MM.1S (cell line): ENCODE measurements at regions not wholly inside any gene's neighbourhood (a gene's known extent, or its start where the extent isn't known, plus 50 kb on each side); places are given as distances from the start of the nearest gene placed in this dataset.

Experiments used
- DNase-seq: peaks from one replicate; pipeline ENCODE4 v3.0.0-alpha.2; 2015
- H2AFZ ChIP-seq: fragments of 300-600 bp; sonication (generic); 2 replicates; pipeline ENCODE4 v1.6.0; 2016; ENCODE audit warnings: antibody characterized with exemption, low read length
- H3F3A ChIP-seq: fragments of 300-600 bp; sonication (generic); 2 replicates; pipeline ENCODE4 v1.6.1; 2016; ENCODE audit warnings: mild to moderate bottlenecking, antibody characterized with exemption, low read length, moderate library complexity, mixed read lengths; ENCODE audit not compliant: insufficient read depth
- H3K27ac ChIP-seq: fragments of 300-600 bp; sonication (generic); 2 replicates; pipeline ENCODE4 v1.5.1; 2016; ENCODE audit warnings: mild to moderate bottlenecking, low read length
- H3K27me3 ChIP-seq: fragments of 300-600 bp; sonication (generic); replicated peaks from 2 replicates; pipeline ENCODE4 v1.6.0; 2016; ENCODE audit warnings: low read length; ENCODE audit not compliant: insufficient read depth
- H3K36me3 ChIP-seq: fragments of 300-600 bp; sonication (generic); replicated peaks from 2 replicates; pipeline ENCODE4 v1.6.1; 2016; ENCODE audit warnings: mild to moderate bottlenecking, low read length, mixed read lengths; ENCODE audit not compliant: insufficient read depth
- H3K4me1 ChIP-seq: fragments of 300-600 bp; sonication (generic); 2 replicates; pipeline ENCODE4 v1.6.1; 2016; ENCODE audit warnings: low read length, mixed read lengths
- H3K4me2 ChIP-seq: fragments of 300-600 bp; sonication (generic); 2 replicates; pipeline ENCODE4 v1.6.0; 2016; ENCODE audit warnings: low read depth, low read length
- H3K4me3 ChIP-seq: fragments of 300-600 bp; sonication (generic); 2 replicates; pipeline ENCODE4 v1.5.1; 2016; ENCODE audit warnings: low read length, mixed read lengths
- H3K79me2 ChIP-seq: fragments of 300-600 bp; sonication (generic); 2 replicates; pipeline ENCODE4 v1.6.1; 2016; ENCODE audit warnings: mixed run types, low read length, mixed read lengths
- H3K9ac ChIP-seq: fragments of 300-600 bp; sonication (generic); 2 replicates; pipeline ENCODE4 v1.6.1; 2016; ENCODE audit warnings: low read length, mixed read lengths
- H3K9me2 ChIP-seq: fragments of 300-600 bp; sonication (generic); replicated peaks from 2 replicates; pipeline ENCODE4 v1.6.1; 2016; ENCODE audit warnings: mild to moderate bottlenecking, low read length, mixed read lengths; ENCODE audit not compliant: insufficient read depth
- H3K9me3 ChIP-seq: fragments of 300-600 bp; sonication (generic); replicated peaks from 2 replicates; pipeline ENCODE4 v1.6.1; 2016; ENCODE audit warnings: mild to moderate bottlenecking, low read length, mixed read lengths; ENCODE audit not compliant: insufficient read depth
- H4K20me1 ChIP-seq: fragments of 300-600 bp; sonication (generic); 2 replicates; pipeline ENCODE4 v1.6.1; 2016; ENCODE audit warnings: mild to moderate bottlenecking, low read length, moderate library complexity, mixed read lengths; ENCODE audit not compliant: insufficient read depth
- CTCF ChIP-seq: fragments of 300-600 bp; sonication (generic); IDR thresholded peaks from 2 replicates; pipeline ENCODE4 v1.5.1; 2016; ENCODE audit warnings: antibody characterized with exemption, low read length, mixed read lengths
- EZH2 ChIP-seq: fragments of 300-600 bp; sonication (generic); optimal IDR thresholded peaks from 2 replicates; pipeline ENCODE3; 2017; ENCODE audit warnings: low read depth, mild to moderate bottlenecking, antibody characterized with exemption, low read length, mixed read lengths
- EZH2phosphoT487 ChIP-seq: fragments of 300-600 bp; sonication (generic); IDR thresholded peaks from 2 replicates; pipeline ENCODE4 v1.6.1; 2018; ENCODE audit warnings: antibody characterized with exemption, low read length

GRCh38 chr15:29880886-29881285 is 58.6 kb upstream of the TJP1 start:
- no peaks in the 10 kb centered on the region for H3K36me3 ChIP-seq
- H3K9me2 ChIP-seq: no peaks in the 10 kb centered on the region
- no peak overlapping the region for H3K4me2 ChIP-seq
- H3K4me3 ChIP-seq: no peak overlapping the region
- no peaks in the 10 kb centered on the region for H3K4me1 ChIP-seq
- no peaks in the 10 kb centered on the region for H3F3A ChIP-seq
- no peaks in the 10 kb centered on the region for H4K20me1 ChIP-seq
- H3K27me3 ChIP-seq: no peaks in the 10 kb centered on the region
- no peak overlapping the region for H3K9ac ChIP-seq
- no peak for DNase-seq
- H2AFZ ChIP-seq: no peak overlapping the region
- TF ChIP-seq EZH2: no peak
- TF ChIP-seq EZH2phosphoT487: no peak
- no peak for TF ChIP-seq CTCF
- H3K79me2 ChIP-seq: no peaks in the 10 kb centered on the region
- no peaks in the 10 kb centered on the region for H3K9me3 ChIP-seq
- H3K27ac ChIP-seq: no peak overlapping the region

GRCh38 chr15:29880341-29880740 is 58.1 kb upstream of the TJP1 start:
- no peaks in the 10 kb centered on the region for H3K4me1 ChIP-seq

GRCh38 chr15:29874977-29875376 is 52.7 kb upstream of the TJP1 start:
- no peaks in the 10 kb centered on the region for H3K79me2 ChIP-seq
- H3K9me3 ChIP-seq: no peaks in the 10 kb centered on the region
- H3K27me3 ChIP-seq: no peaks in the 10 kb centered on the region
- no peak overlapping the region for H3K27ac ChIP-seq
- H3F3A ChIP-seq: no peaks in the 10 kb centered on the region
- TF ChIP-seq EZH2phosphoT487 (no peak), EZH2 (no peak), CTCF (no peak)
- no peak for DNase-seq
- H3K4me2 ChIP-seq: no peak overlapping the region
- no peaks in the 10 kb centered on the region for H4K20me1 ChIP-seq
- no peaks in the 10 kb centered on the region for H3K4me1 ChIP-seq
- H3K9ac ChIP-seq: no peak overlapping the region
- H3K9me2 ChIP-seq: no peaks in the 10 kb centered on the region
- no peaks in the 10 kb centered on the region for H3K36me3 ChIP-seq
- H2AFZ ChIP-seq: no peak overlapping the region
- H3K4me3 ChIP-seq: no peak overlapping the region

More at GRCh38 chr15:29880341-29880740, 58.1 kb upstream of the TJP1 start:
- H3K9me2 ChIP-seq: no peaks in the 10 kb centered on the region
- H3K27me3 ChIP-seq: no peaks in the 10 kb centered on the region
- H3K9ac ChIP-seq: no peak overlapping the region
- DNase-seq: no peak
- TF ChIP-seq EZH2phosphoT487: no peak
- TF ChIP-seq CTCF: no peak
- no peak for TF ChIP-seq EZH2
- no peaks in the 10 kb centered on the region for H3K79me2 ChIP-seq
- H3K9me3 ChIP-seq: no peaks in the 10 kb centered on the region
- H3F3A ChIP-seq: no peaks in the 10 kb centered on the region
- H3K27ac ChIP-seq: no peak overlapping the region
- no peaks in the 10 kb centered on the region for H4K20me1 ChIP-seq
- H2AFZ ChIP-seq: no peak overlapping the region
- no peaks in the 10 kb centered on the region for H3K36me3 ChIP-seq
- no peak overlapping the region for H3K4me3 ChIP-seq
- H3K4me2 ChIP-seq: no peak overlapping the region

- no peak for DNase-seq
- Histone ChIP-seq H3K27me3 (no peaks in the 10 kb centered on the region), H3K4me2 (no peak overlapping the region), H3K9me2 (no peaks in the 10 kb centered on the region), H3K36me3 (no peaks in the 10 kb centered on the region), H3K9ac (no peak overlapping the region), H3K4me3 (no peak overlapping the region), H3K4me1 (no peaks in the 10 kb centered on the region), H3K27ac (no peak overlapping the region), H2AFZ (no peak overlapping the region), H3K9me3 (no peaks in the 10 kb centered on the region), H4K20me1 (no peaks in the 10 kb centered on the region), H3F3A (no peaks in the 10 kb centered on the region), H3K79me2 (no peaks in the 10 kb centered on the region)
- TF ChIP-seq EZH2 (no peak), EZH2phosphoT487 (no peak), CTCF (no peak)
Measured at GRCh38 chr15:29873947-29874411, 51.7 kb upstream of the TJP1 start.
